Glutamatergic neuron (in vitro differentiated cells): ENCODE measurements at regions not wholly inside any gene's neighbourhood (a gene's known extent, or its start where the extent isn't known, plus 50 kb on each side); places are given as distances from the start of the nearest gene placed in this dataset.

Source experiments
- DNase-seq: peaks from one replicate; pipeline ENCODE4 v3.0.0; 2022
- H3K27ac Mint-ChIP-seq: one replicate; pipeline ENCODE4 v1.8.0; 2020; ENCODE audit warnings: mild to moderate bottlenecking, mixed read lengths, inconsistent platforms; ENCODE audit not compliant: unreplicated experiment
- H3K27me3 Mint-ChIP-seq: one replicate; pipeline ENCODE4 v1.8.0; 2020; ENCODE audit warnings: mild to moderate bottlenecking, moderate library complexity, mixed read lengths, inconsistent platforms; ENCODE audit not compliant: unreplicated experiment
- H3K36me3 Mint-ChIP-seq: one replicate; pipeline ENCODE4 v1.8.0; 2020; ENCODE audit warnings: mild to moderate bottlenecking, mixed read lengths, inconsistent platforms; ENCODE audit not compliant: unreplicated experiment
- H3K4me1 Mint-ChIP-seq: one replicate; pipeline ENCODE4 v1.8.0; 2020; ENCODE audit warnings: mild to moderate bottlenecking, low read depth, mixed read lengths, inconsistent platforms; ENCODE audit not compliant: unreplicated experiment
- H3K4me3 Mint-ChIP-seq: one replicate; pipeline ENCODE4 v1.8.0; 2020; ENCODE audit warnings: mild to moderate bottlenecking, mixed read lengths, inconsistent platforms; ENCODE audit not compliant: unreplicated experiment
- H3K9me3 Mint-ChIP-seq: one replicate; pipeline ENCODE4 v1.8.0; 2020; ENCODE audit warnings: mild to moderate bottlenecking, moderate library complexity, mixed read lengths, inconsistent platforms; ENCODE audit not compliant: unreplicated experiment
- CTCF ChIP-seq: fragments of 200-600 bp; sonication (generic); IDR thresholded peaks from one replicate; pipeline ENCODE4 v1.5.0; 2021; ENCODE audit not compliant: partially characterized antibody, unreplicated experiment

- Mint-ChIP-seq H3K4me1 (no peaks in the 10 kb centered on the region), H3K9me3 (no peaks in the 10 kb centered on the region), H3K4me3 (no peak overlapping the region), H3K27ac (no peak overlapping the region), H3K27me3 (peaks cover 4% of the 10 kb centered on the region), H3K36me3 (no peaks in the 10 kb centered on the region)
- TF ChIP-seq CTCF, result no peak
- no peak for DNase-seq
Observed at GRCh38 chr7:32241636-32242035, 171.4 kb upstream of the PDE1C start.

GRCh38 chr7:32239764-32240163 is 169.6 kb upstream of the PDE1C start:
- no peaks in the 10 kb centered on the region for H3K4me1 Mint-ChIP-seq
- H3K36me3 Mint-ChIP-seq, result peaks cover 4% of the 10 kb centered on the region
- no peak overlapping the region for H3K4me3 Mint-ChIP-seq
- TF ChIP-seq CTCF, result no peak
- no peaks in the 10 kb centered on the region for H3K27me3 Mint-ChIP-seq
- H3K27ac Mint-ChIP-seq, result no peak overlapping the region
- DNase-seq, result no peak
- H3K9me3 Mint-ChIP-seq, result peaks cover 2% of the 10 kb centered on the region

DNA sequence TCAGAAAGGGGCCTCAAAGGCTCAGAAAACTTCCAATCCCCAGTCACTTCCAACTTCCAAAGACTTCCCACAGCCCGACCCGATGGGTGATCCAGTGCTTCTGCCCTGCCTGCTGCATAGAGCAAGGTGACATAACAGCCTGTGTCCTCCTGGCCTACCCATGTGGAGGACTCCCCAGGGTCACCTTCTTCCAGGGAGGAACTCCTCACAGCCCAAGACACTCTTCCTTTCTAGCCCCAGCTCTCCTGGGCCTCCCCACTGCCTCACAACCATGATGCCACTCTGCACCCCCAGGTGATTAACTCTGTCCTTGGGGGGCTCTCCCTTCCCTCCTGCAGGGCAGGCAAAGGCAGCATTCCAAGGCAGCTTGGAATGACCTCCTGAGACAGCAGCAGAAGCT is 158.4 kb upstream of the PDE1C start:
- no peak overlapping the region for H3K27ac Mint-ChIP-seq
- DNase-seq, result no peak
- no peak for TF ChIP-seq CTCF
- no peaks in the 10 kb centered on the region for H3K36me3 Mint-ChIP-seq
- no peaks in the 10 kb centered on the region for H3K4me1 Mint-ChIP-seq
- peaks cover 3% of the 10 kb centered on the region for H3K27me3 Mint-ChIP-seq
- H3K4me3 Mint-ChIP-seq, result no peak overlapping the region
- H3K9me3 Mint-ChIP-seq, result no peaks in the 10 kb centered on the region

DNA sequence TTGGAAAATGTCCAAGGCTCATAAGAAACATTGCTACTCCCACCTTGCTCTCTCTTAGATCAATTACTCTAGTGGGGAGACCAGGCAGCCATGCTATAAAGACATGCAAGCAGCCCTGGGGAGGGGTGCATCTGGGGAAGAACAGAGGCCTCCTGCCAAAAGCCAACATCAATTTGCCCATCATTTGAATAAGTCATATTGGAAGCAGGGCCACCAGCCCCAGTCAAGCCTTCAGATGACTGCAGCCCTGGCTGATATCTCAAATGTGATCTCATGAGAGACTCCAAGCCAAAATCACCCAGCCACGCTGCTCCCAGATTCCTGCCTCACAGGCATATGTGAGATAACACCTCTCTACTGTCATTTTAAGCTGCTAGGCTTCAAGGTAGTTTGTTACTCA is 157.5 kb upstream of the PDE1C start:
- no peaks in the 10 kb centered on the region for H3K9me3 Mint-ChIP-seq
- no peaks in the 10 kb centered on the region for H3K4me1 Mint-ChIP-seq
- no peaks in the 10 kb centered on the region for H3K36me3 Mint-ChIP-seq
- DNase-seq, result no peak
- peaks cover 3% of the 10 kb centered on the region for H3K27me3 Mint-ChIP-seq
- H3K27ac Mint-ChIP-seq, result no peak overlapping the region
- no peak overlapping the region for H3K4me3 Mint-ChIP-seq
- no peak for TF ChIP-seq CTCF

- Mint-ChIP-seq H3K27ac (no peak overlapping the region), H3K27me3 (peaks cover 3% of the 10 kb centered on the region), H3K36me3 (no peaks in the 10 kb centered on the region), H3K4me3 (no peak overlapping the region), H3K9me3 (peaks cover 2% of the 10 kb centered on the region), H3K4me1 (no peaks in the 10 kb centered on the region)
- no peak for TF ChIP-seq CTCF
- DNase-seq, result no peak
Observed at GRCh38 chr7:32224276-32224675, 154.1 kb upstream of the PDE1C start.
